ENCODE measurements at regions not wholly inside any gene's neighbourhood (a gene's known extent, or its start where the extent isn't known, plus 50 kb on each side); places are given as distances from the start of the nearest gene placed in this dataset.

DNA sequence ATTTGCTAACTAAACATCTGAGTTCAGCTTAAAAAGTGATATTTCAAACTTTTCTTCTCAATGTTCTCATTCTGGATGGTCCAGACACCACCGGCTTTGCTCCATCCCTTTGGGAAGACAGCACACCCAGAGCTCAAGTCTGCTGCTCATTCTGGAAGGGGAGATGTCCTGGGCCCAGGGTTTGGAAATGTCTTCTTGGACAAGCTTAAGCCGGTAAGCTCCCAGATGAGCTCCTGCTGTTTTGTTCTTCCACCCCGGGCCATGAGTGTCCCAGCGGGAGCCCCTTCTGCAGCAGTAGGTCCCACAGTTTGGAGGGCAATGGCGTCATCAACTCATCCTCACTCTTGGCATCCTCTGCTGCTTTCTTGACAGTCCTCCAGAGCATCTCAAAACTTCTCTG is 105.2 kb downstream of the TMEM100 start:
- Histone ChIP-seq H3K36me3 (replicated peaks in 1 of 2; ENCODE audit: control insufficient read depth in 1 of 2, insufficient read depth in 2 of 2, low read length in 2 of 2) (no peaks in the 10 kb centered on the region), H3K9ac (ENCODE audit: insufficient read depth, low read length, poor library complexity, severe bottlenecking) (no peak overlapping the region), H3K9me3 (replicated peaks in 1 of 2; ENCODE audit: control insufficient read depth in 1 of 2, insufficient read depth in 1 of 2, low read length in 2 of 2) (no peaks in the 10 kb centered on the region), H3K27ac (ENCODE audit: low read depth in 1 of 2, low read length in 2 of 2) (no peak overlapping the region), H3K79me2 (ENCODE audit: insufficient read depth, low read length) (no peaks in the 10 kb centered on the region), H3K27me3 (ENCODE audit: control insufficient read depth in 2 of 2, insufficient read depth in 2 of 2, low read length in 2 of 2) (peaks cover 0 to 2% of the 10 kb centered on the region in 2 donors), H2AFZ (ENCODE audit: insufficient read depth, low read depth, low read length, poor library complexity, severe bottlenecking) (no peak overlapping the region), H3K4me2 (replicated peaks; ENCODE audit: extremely low read depth, low read length, poor library complexity, severe bottlenecking) (no peak overlapping the region), H3K4me3 (replicated peaks in 1 of 3; ENCODE audit: low read depth in 2 of 3, low read length in 3 of 3) (no peak overlapping the region), H4K20me1 (ENCODE audit: insufficient read depth, low read length) (no peaks in the 10 kb centered on the region), H3K4me1 (ENCODE audit: control insufficient read depth in 1 of 2, insufficient read depth in 2 of 2, low read length in 2 of 2) (no peaks in the 10 kb centered on the region)
- H3K27ac Mint-ChIP-seq = no peak overlapping the region
- intact Hi-C loops (cut with micrococcal nuclease) = no loop called here
- DNase-seq = no peak
- WGBS (ENCODE audit: insufficient coverage) = 100% methylated on average over 4 of the region's 5 CpGs
- H3K27me3 Mint-ChIP-seq (ENCODE audit: low read depth in 3 of 3) = peaks cover under 1 to 10% (median 8%) of the 10 kb centered on the region in 3 donors
- TF ChIP-seq CTCF (IDR thresholded peaks at IDR 0.05) = no peak
- no peak overlapping the region for H3K4me3 Mint-ChIP-seq
- peaks cover 3% of the 10 kb centered on the region for H3K4me1 Mint-ChIP-seq
- peaks cover 0 to 4% (median 0%) of the 10 kb centered on the region in 7 donors for H3K9me3 Mint-ChIP-seq
- no peaks in the 10 kb centered on the region for H3K36me3 Mint-ChIP-seq

DNA sequence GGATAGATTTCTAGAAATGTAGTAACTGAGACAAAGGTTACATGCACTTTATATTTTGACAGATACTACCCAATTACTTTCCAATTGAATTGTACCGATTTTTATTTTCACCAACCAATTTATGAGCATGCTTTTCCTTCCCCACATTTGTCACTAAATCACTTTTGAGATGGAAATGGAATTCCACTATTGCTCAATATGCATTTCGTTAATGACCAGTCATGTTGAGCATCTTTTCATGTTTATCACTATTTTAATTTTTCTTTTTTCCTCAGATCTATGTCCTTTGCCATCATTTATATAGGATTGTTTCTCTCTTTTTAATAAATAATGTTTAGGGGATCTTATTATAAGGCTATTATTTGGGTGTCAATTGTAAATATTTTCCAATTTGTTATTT is 102.8 kb upstream of the SMIM36 start:
- H3K9me3 ChIP-seq (replicated peaks in 1 of 2; ENCODE audit: control insufficient read depth in 1 of 2, insufficient read depth in 1 of 2, low read length in 2 of 2) = no peaks in the 10 kb centered on the region
- H3K4me1 ChIP-seq (ENCODE audit: control insufficient read depth in 1 of 2, insufficient read depth in 2 of 2, low read length in 2 of 2) = no peaks in the 10 kb centered on the region
- Mint-ChIP-seq H3K9me3 (no peaks in the 10 kb centered on the region), H3K4me1 (peaks cover 3% of the 10 kb centered on the region), H3K36me3 (no peaks in the 10 kb centered on the region), H3K4me3 (no peak overlapping the region), H3K27ac (no peak overlapping the region), H3K27me3 (ENCODE audit: low read depth in 3 of 3) (peaks cover 0 to 8% (median 4%) of the 10 kb centered on the region in 3 donors)
- H3K4me3 ChIP-seq (replicated peaks in 1 of 3; ENCODE audit: low read depth in 2 of 3, low read length in 3 of 3) = no peak overlapping the region
- no CpG with 5 or more reads among the region's 2 CpGs for WGBS (ENCODE audit: insufficient coverage)
- intact Hi-C loops (cut with micrococcal nuclease) = no loop called here
- no peaks in the 10 kb centered on the region for H3K36me3 ChIP-seq (replicated peaks in 1 of 2; ENCODE audit: control insufficient read depth in 1 of 2, insufficient read depth in 2 of 2, low read length in 2 of 2)
- no peak for DNase-seq
- no peak overlapping the region for H3K27ac ChIP-seq (ENCODE audit: low read depth in 1 of 2, low read length in 2 of 2)
- no peaks in the 10 kb centered on the region for H3K79me2 ChIP-seq (ENCODE audit: insufficient read depth, low read length)
- H2AFZ ChIP-seq (ENCODE audit: insufficient read depth, low read depth, low read length, poor library complexity, severe bottlenecking) = no peak overlapping the region
- no peaks in the 10 kb centered on the region for H4K20me1 ChIP-seq (ENCODE audit: insufficient read depth, low read length)
- no peak for TF ChIP-seq CTCF (IDR thresholded peaks at IDR 0.05)
- H3K4me2 ChIP-seq (replicated peaks; ENCODE audit: extremely low read depth, low read length, poor library complexity, severe bottlenecking) = no peak overlapping the region
- no peak overlapping the region for H3K9ac ChIP-seq (ENCODE audit: insufficient read depth, low read length, poor library complexity, severe bottlenecking)
- no peaks in the 10 kb centered on the region for H3K27me3 ChIP-seq (ENCODE audit: control insufficient read depth in 2 of 2, insufficient read depth in 2 of 2, low read length in 2 of 2)
